DOHH2 (cell line): ENCODE measurements at regions not wholly inside any gene's neighbourhood (a gene's known extent, or its start where the extent isn't known, plus 50 kb on each side); places are given as distances from the start of the nearest gene placed in this dataset.

ENCODE experiments used
- EZH2phosphoT487 ChIP-seq: fragments of 200-600 bp; sonication (generic); IDR thresholded peaks from 2 replicates; pipeline ENCODE4 v1.6.1; 2017; ENCODE audit warnings: borderline replicate concordance, mild to moderate bottlenecking, antibody characterized with exemption, low read length, moderate library complexity, mixed read lengths
- TF ChIP-seq, protein P1 (sequence below): fragments of 200-600 bp; sonication (generic); IDR thresholded peaks from one replicate; pipeline ENCODE4 v1.5.1; 2014; ENCODE audit warnings: antibody characterized with exemption, mild to moderate bottlenecking, low read depth, low read length; ENCODE audit not compliant: poor library complexity, severe bottlenecking

DNA sequence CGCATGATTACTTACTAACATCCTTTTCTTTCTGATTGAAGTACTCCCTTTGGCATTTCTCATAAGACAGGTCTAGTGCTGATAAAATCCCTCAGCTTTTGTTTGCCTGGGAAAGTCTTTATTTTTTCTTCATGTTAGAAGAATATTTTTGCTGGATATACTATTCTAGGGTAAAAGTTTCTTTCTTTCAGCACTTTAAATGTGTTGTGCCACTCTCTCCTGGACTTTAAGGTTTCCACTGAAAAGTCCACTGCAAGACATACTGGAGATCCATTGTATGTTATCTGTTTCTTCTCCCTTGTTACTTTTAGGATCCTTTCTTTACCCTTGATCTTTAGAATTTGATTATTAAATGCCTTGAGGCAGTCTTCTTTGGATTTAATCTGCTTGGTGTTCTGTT lies 796.7 kb downstream of the UQCRFS1 start:
- TF ChIP-seq, protein P1, sequence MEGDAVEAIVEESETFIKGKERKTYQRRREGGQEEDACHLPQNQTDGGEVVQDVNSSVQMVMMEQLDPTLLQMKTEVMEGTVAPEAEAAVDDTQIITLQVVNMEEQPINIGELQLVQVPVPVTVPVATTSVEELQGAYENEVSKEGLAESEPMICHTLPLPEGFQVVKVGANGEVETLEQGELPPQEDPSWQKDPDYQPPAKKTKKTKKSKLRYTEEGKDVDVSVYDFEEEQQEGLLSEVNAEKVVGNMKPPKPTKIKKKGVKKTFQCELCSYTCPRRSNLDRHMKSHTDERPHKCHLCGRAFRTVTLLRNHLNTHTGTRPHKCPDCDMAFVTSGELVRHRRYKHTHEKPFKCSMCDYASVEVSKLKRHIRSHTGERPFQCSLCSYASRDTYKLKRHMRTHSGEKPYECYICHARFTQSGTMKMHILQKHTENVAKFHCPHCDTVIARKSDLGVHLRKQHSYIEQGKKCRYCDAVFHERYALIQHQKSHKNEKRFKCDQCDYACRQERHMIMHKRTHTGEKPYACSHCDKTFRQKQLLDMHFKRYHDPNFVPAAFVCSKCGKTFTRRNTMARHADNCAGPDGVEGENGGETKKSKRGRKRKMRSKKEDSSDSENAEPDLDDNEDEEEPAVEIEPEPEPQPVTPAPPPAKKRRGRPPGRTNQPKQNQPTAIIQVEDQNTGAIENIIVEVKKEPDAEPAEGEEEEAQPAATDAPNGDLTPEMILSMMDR, result no peak
- no peak for TF ChIP-seq EZH2phosphoT487
